ENCODE measurements at regions not wholly inside any gene's neighbourhood (a gene's known extent, or its start where the extent isn't known, plus 50 kb on each side); places are given as distances from the start of the nearest gene placed in this dataset.
"Not testable (repeated sequence)": the region's sequence is repeated elsewhere in the genome, so short reads cannot be mapped to it uniquely, and the experiment has no call there.

DNA sequence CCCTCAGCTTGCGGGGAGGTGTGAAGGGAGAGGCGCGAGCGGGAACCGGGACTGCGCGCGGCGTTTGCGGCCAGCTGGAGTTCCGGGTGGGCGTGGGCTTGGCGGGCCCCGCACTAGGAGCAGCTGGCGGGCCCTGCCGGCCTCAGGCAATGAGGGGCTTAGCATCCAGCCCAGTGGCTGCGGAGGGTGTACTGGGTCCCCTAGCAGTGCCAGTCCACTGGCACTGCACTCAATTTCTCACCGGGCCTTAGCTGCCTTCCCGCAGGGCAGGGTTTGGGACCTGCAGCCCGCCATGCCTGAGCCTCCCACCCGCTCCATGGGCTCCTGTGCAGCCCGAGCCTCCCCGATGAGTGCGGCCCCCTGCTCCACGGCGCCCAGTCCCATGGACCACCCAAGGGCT lies 163.5 kb upstream of the PTCH1 start:
- TF ChIP-seq EP300, POLR2A, CTCF (IDR thresholded peaks at IDR 0.05): not testable (repeated sequence)
